ENCODE measurements at regions not wholly inside any gene's neighbourhood (a gene's known extent, or its start where the extent isn't known, plus 50 kb on each side); places are given as distances from the start of the nearest gene placed in this dataset.

GRCh38 chr18:4847056-4847455 is 350.0 kb downstream of the AKAIN1 start:
- no peaks in the 10 kb centered on the region for H3K4me1 ChIP-seq (ENCODE audit: low read depth)

GRCh38 chr18:4844320-4844719 is 352.7 kb downstream of the AKAIN1 start:
- Histone ChIP-seq H3K4me1 (ENCODE audit: low read depth) (no peaks in the 10 kb centered on the region), H3K9me3 (ENCODE audit: low read depth) (no peaks in the 10 kb centered on the region), H3K4me3 (no peak overlapping the region), H3K27ac (no peak overlapping the region), H3K27me3 (no peaks in the 10 kb centered on the region), H3K36me3 (no peaks in the 10 kb centered on the region)
- no peak for DNase-seq (ENCODE audit: low read depth in 1 of 2, low spot score in 1 of 2)
- TF ChIP-seq CTCF (IDR thresholded peaks at IDR 0.05; ENCODE audit: low read depth, low read length), result no peak

More at GRCh38 chr18:4847056-4847455, 350.0 kb downstream of the AKAIN1 start:
- Histone ChIP-seq H3K4me3 (no peak overlapping the region), H3K27ac (no peak overlapping the region), H3K27me3 (no peaks in the 10 kb centered on the region), H3K36me3 (no peaks in the 10 kb centered on the region), H3K9me3 (ENCODE audit: low read depth) (no peaks in the 10 kb centered on the region)
- no peak for DNase-seq (ENCODE audit: low read depth in 1 of 2, low spot score in 1 of 2)
- no peak for TF ChIP-seq CTCF (IDR thresholded peaks at IDR 0.05; ENCODE audit: low read depth, low read length)

GRCh38 chr18:4843771-4844170 is 353.3 kb downstream of the AKAIN1 start:
- no peaks in the 10 kb centered on the region for H3K4me1 ChIP-seq (ENCODE audit: low read depth)
- TF ChIP-seq CTCF (IDR thresholded peaks at IDR 0.05; ENCODE audit: low read depth, low read length), result no peak
- H3K9me3 ChIP-seq (ENCODE audit: low read depth), result no peaks in the 10 kb centered on the region
- no peak overlapping the region for H3K4me3 ChIP-seq
- H3K27ac ChIP-seq, result no peak overlapping the region
- no peaks in the 10 kb centered on the region for H3K36me3 ChIP-seq
- DNase-seq (ENCODE audit: low read depth in 1 of 2, low spot score in 1 of 2), result no peak
- no peaks in the 10 kb centered on the region for H3K27me3 ChIP-seq

GRCh38 chr18:4842751-4843150 is 354.3 kb downstream of the AKAIN1 start:
- H3K4me1 ChIP-seq (ENCODE audit: low read depth), result no peaks in the 10 kb centered on the region
- no peaks in the 10 kb centered on the region for H3K36me3 ChIP-seq
- H3K4me3 ChIP-seq, result no peak overlapping the region
- H3K9me3 ChIP-seq (ENCODE audit: low read depth), result no peaks in the 10 kb centered on the region
- H3K27me3 ChIP-seq, result no peaks in the 10 kb centered on the region
- DNase-seq (ENCODE audit: low read depth in 1 of 2, low spot score in 1 of 2), result no peak
- H3K27ac ChIP-seq, result no peak overlapping the region
- TF ChIP-seq CTCF (IDR thresholded peaks at IDR 0.05; ENCODE audit: low read depth, low read length), result no peak

GRCh38 chr18:4842287-4842686 is 354.8 kb downstream of the AKAIN1 start:
- no peak for DNase-seq (ENCODE audit: low read depth in 1 of 2, low spot score in 1 of 2)
- Histone ChIP-seq H3K4me3 (no peak overlapping the region), H3K27me3 (no peaks in the 10 kb centered on the region), H3K9me3 (ENCODE audit: low read depth) (no peaks in the 10 kb centered on the region), H3K27ac (no peak overlapping the region), H3K4me1 (ENCODE audit: low read depth) (no peaks in the 10 kb centered on the region), H3K36me3 (no peaks in the 10 kb centered on the region)
- TF ChIP-seq CTCF (IDR thresholded peaks at IDR 0.05; ENCODE audit: low read depth, low read length), result no peak

GRCh38 chr18:4839639-4840038 is 357.4 kb downstream of the AKAIN1 start:
- Histone ChIP-seq H3K9me3 (ENCODE audit: low read depth) (no peaks in the 10 kb centered on the region), H3K27me3 (no peaks in the 10 kb centered on the region), H3K4me3 (no peak overlapping the region), H3K36me3 (no peaks in the 10 kb centered on the region), H3K4me1 (ENCODE audit: low read depth) (no peaks in the 10 kb centered on the region), H3K27ac (no peak overlapping the region)
- DNase-seq (ENCODE audit: low read depth in 1 of 2, low spot score in 1 of 2), result no peak
- TF ChIP-seq CTCF (IDR thresholded peaks at IDR 0.05; ENCODE audit: low read depth, low read length), result no peak

Measured in cardiac muscle cell (in vitro differentiated cells and primary cell).